H9 (cell line): ENCODE measurements at regions not wholly inside any gene's neighbourhood (a gene's known extent, or its start where the extent isn't known, plus 50 kb on each side); places are given as distances from the start of the nearest gene placed in this dataset.

ENCODE experiments used
- DNase-seq: peaks from one replicate; pipeline ENCODE4 v3.0.0-alpha.2; 2017
- H2AFZ ChIP-seq: one replicate; pipeline ENCODE4 v1.6.1; 2013; ENCODE audit warnings: mild to moderate bottlenecking, low read length, control low read depth, moderate library complexity
- H2AK5ac ChIP-seq: 2 replicates; pipeline ENCODE4 v1.6.1; 2013; ENCODE audit warnings: low read length, control low read depth, mixed read lengths; ENCODE audit not compliant: insufficient read length
- H2BK120ac ChIP-seq: one replicate; pipeline ENCODE4 v1.6.1; 2013; ENCODE audit warnings: low read depth, mild to moderate bottlenecking, low read length, control low read depth, inconsistent platforms; ENCODE audit not compliant: poor library complexity, severe bottlenecking
- H2BK12ac ChIP-seq: 2 replicates; pipeline ENCODE4 v1.6.1; 2013; ENCODE audit warnings: low read length, control low read depth, mixed read lengths, low read depth; ENCODE audit not compliant: insufficient read length
- H2BK15ac ChIP-seq: 2 replicates; pipeline ENCODE4 v1.6.1; 2013; ENCODE audit warnings: low read depth, low read length, control low read depth
- H2BK20ac ChIP-seq: one replicate; pipeline ENCODE4 v1.6.1; 2013; ENCODE audit warnings: low read depth, mild to moderate bottlenecking, low read length, control low read depth, inconsistent platforms; ENCODE audit not compliant: poor library complexity, severe bottlenecking
- H2BK5ac ChIP-seq: 2 replicates; pipeline ENCODE4 v1.6.1; 2013; ENCODE audit warnings: low read length, control low read depth, mixed read lengths; ENCODE audit not compliant: insufficient read length
- H3K14ac ChIP-seq: 2 replicates; pipeline ENCODE4 v1.6.1; 2013; ENCODE audit warnings: low read length, control low read depth; ENCODE audit not compliant: insufficient read depth
- H3K18ac ChIP-seq: 2 replicates; pipeline ENCODE4 v1.6.1; 2013; ENCODE audit warnings: low read depth, mild to moderate bottlenecking, mixed read lengths, low read length, control low read depth; ENCODE audit not compliant: insufficient read length
- H3K23ac ChIP-seq: 2 replicates; pipeline ENCODE4 v1.6.1; 2013; ENCODE audit warnings: low read length, control low read depth, mixed read lengths, low read depth; ENCODE audit not compliant: insufficient read length
- H3K23me2 ChIP-seq: 2 replicates; pipeline ENCODE4 v1.6.1; 2013; ENCODE audit warnings: low read depth, mild to moderate bottlenecking, mixed read lengths, low read length, control low read depth; ENCODE audit not compliant: insufficient read length, poor library complexity, severe bottlenecking
- H3K27ac ChIP-seq: 2 replicates; pipeline ENCODE4 v1.5.1; 2013; ENCODE audit warnings: low read length, control low read depth, mixed read lengths, low read depth; ENCODE audit not compliant: insufficient read length
- H3K27me3 ChIP-seq: 2 replicates; pipeline ENCODE4 v1.6.1; 2013; ENCODE audit warnings: low read length, control low read depth, inconsistent platforms; ENCODE audit not compliant: insufficient read depth
- H3K4ac ChIP-seq: 2 replicates; pipeline ENCODE4 v1.6.1; 2013; ENCODE audit warnings: low read depth, mild to moderate bottlenecking, control low read depth, inconsistent platforms, low read length, moderate library complexity
- H3K4me1 ChIP-seq: 2 replicates; pipeline ENCODE4 v1.6.1; 2013; ENCODE audit warnings: low read length, control low read depth, inconsistent platforms; ENCODE audit not compliant: insufficient read depth
- H3K4me2 ChIP-seq: 2 replicates; pipeline ENCODE4 v1.6.1; 2013; ENCODE audit warnings: low read length, control low read depth, mixed read lengths; ENCODE audit not compliant: insufficient read length, insufficient read depth
- H3K56ac ChIP-seq: 2 replicates; pipeline ENCODE4 v1.6.1; 2013; ENCODE audit warnings: low read depth, mild to moderate bottlenecking, mixed read lengths, low read length, control low read depth; ENCODE audit not compliant: insufficient read length
- H3K79me1 ChIP-seq: 2 replicates; pipeline ENCODE4 v1.6.1; 2013; ENCODE audit warnings: low read depth, mild to moderate bottlenecking, moderate library complexity, low read length, control low read depth, inconsistent platforms; ENCODE audit not compliant: insufficient read depth, poor library complexity, severe bottlenecking
- H3K79me2 ChIP-seq: 2 replicates; pipeline ENCODE4 v1.6.1; 2013; ENCODE audit warnings: low read length, control low read depth, inconsistent platforms; ENCODE audit not compliant: insufficient read depth
- H3K9ac ChIP-seq: 2 replicates; pipeline ENCODE4 v1.6.1; 2013; ENCODE audit warnings: low read length, control low read depth, mixed read lengths; ENCODE audit not compliant: insufficient read length; ENCODE audit errors: extremely low read depth
- H3K9me3 ChIP-seq: one replicate; pipeline ENCODE4 v1.6.1; 2013; ENCODE audit warnings: low read depth, low read length, inconsistent platforms; ENCODE audit not compliant: control insufficient read depth
- H3T11ph ChIP-seq: one replicate; pipeline ENCODE4 v1.6.1; 2013; ENCODE audit warnings: mild to moderate bottlenecking, low read length, control low read depth, inconsistent platforms
- H4K20me1 ChIP-seq: one replicate; pipeline ENCODE4 v1.6.1; 2013; ENCODE audit not compliant: control insufficient read depth, insufficient read length, insufficient read depth
- H4K5ac ChIP-seq: 2 replicates; pipeline ENCODE4 v1.6.1; 2013; ENCODE audit warnings: low read depth, mild to moderate bottlenecking, mixed read lengths, low read length, control low read depth; ENCODE audit not compliant: insufficient read length
- H4K8ac ChIP-seq: replicated peaks from 2 replicates; pipeline ENCODE4 v1.6.1; 2013; ENCODE audit warnings: low read length, control low read depth, mixed read lengths, low read depth; ENCODE audit not compliant: insufficient read length
- H4K91ac ChIP-seq: 2 replicates; pipeline ENCODE4 v1.6.1; 2013; ENCODE audit warnings: low read depth, mild to moderate bottlenecking, moderate library complexity, mixed read lengths, low read length, control low read depth; ENCODE audit not compliant: insufficient read length
- H3K27ac Mint-ChIP-seq, 3 experiments: 2 replicates in 2 of 3; 3 replicates in 1 of 3; pipeline ENCODE4 v1.8.0; 2020 to 2021; ENCODE audit warnings: mixed read lengths in 3 of 3, mild to moderate bottlenecking in 1 of 3, moderate library complexity in 1 of 3
- H3K27me3 Mint-ChIP-seq: 2 replicates; pipeline ENCODE4 v1.8.0; 2021; ENCODE audit warnings: low read depth, mild to moderate bottlenecking, moderate library complexity, mixed read lengths
- H3K36me3 Mint-ChIP-seq, 3 experiments: 2 replicates in 2 of 3; 3 replicates in 1 of 3; pipeline ENCODE4 v1.8.0; 2020 to 2021; ENCODE audit warnings: low read depth in 3 of 3, mixed read lengths in 3 of 3; ENCODE audit not compliant: insufficient read depth in 1 of 3
- H3K4me1 Mint-ChIP-seq, 2 experiments: 2 replicates each; pipeline ENCODE4 v1.8.0; 2020; ENCODE audit warnings: mixed read lengths in 2 of 2
- H3K4me3 Mint-ChIP-seq, 2 experiments: 2 replicates in 1 of 2; 3 replicates in 1 of 2; pipeline ENCODE4 v1.8.0; 2020 to 2021; ENCODE audit warnings: mild to moderate bottlenecking in 2 of 2, mixed read lengths in 2 of 2, moderate library complexity in 1 of 2
- H3K9me3 Mint-ChIP-seq, 2 experiments: 2 replicates in 1 of 2; 3 replicates in 1 of 2; pipeline ENCODE4 v1.8.0; 2020; ENCODE audit warnings: mild to moderate bottlenecking in 2 of 2, mixed read lengths in 2 of 2, moderate library complexity in 1 of 2
- CTCF ChIP-seq: fragments of 200-600 bp; sonication (generic); conservative IDR thresholded peaks from 3 replicates; pipeline ENCODE4 v1.8.0; 2021; ENCODE audit warnings: antibody characterized with exemption, mild to moderate bottlenecking
- WGBS: extraction: QIAGEN DNeasy Blood & Tissue Kit; methylation state at CpG from one replicate; pipeline ENCODE4 v1.1.7; 2013; ENCODE audit warnings: missing lambda C conversion rate, low lambda C conversion rate, mixed read lengths; ENCODE audit not compliant: insufficient read length; ENCODE audit errors: extremely low coverage; 5-methylcytosine and 5-hydroxymethylcytosine counted together

- WGBS, result no CpG with 5 or more reads among the region's 2 CpGs
- H3K4me2 ChIP-seq, result no peak overlapping the region
- no peaks in the 10 kb centered on the region for H3K4me1 ChIP-seq
- H3K79me2 ChIP-seq, result no peaks in the 10 kb centered on the region
- H4K91ac ChIP-seq, result no peak overlapping the region
- H3K23ac ChIP-seq, result no peak overlapping the region
- no peaks in the 10 kb centered on the region for H3K23me2 ChIP-seq
- no peaks in the 10 kb centered on the region for H3K9me3 Mint-ChIP-seq
- no peak overlapping the region for H4K8ac ChIP-seq
- no peak overlapping the region for H2BK12ac ChIP-seq
- H3T11ph ChIP-seq, result no peak overlapping the region
- H2AK5ac ChIP-seq, result no peak overlapping the region
- H3K4me3 Mint-ChIP-seq, result no peak overlapping the region
- no peak overlapping the region for H2AFZ ChIP-seq
- H3K14ac ChIP-seq, result no peak overlapping the region
- H4K20me1 ChIP-seq, result no peaks in the 10 kb centered on the region
- no peak overlapping the region for H2BK15ac ChIP-seq
- no peaks in the 10 kb centered on the region for H3K9me3 ChIP-seq
- no peaks in the 10 kb centered on the region for H3K27me3 ChIP-seq
- TF ChIP-seq CTCF, result no peak
- no peak overlapping the region for H3K18ac ChIP-seq
- no peak overlapping the region for H3K27ac Mint-ChIP-seq
- H3K4me1 Mint-ChIP-seq, result peaks cover 10 to 12% of the 10 kb centered on the region in 2 experiments
- H3K27me3 Mint-ChIP-seq, result peaks cover 3% of the 10 kb centered on the region
- H4K5ac ChIP-seq, result no peak overlapping the region
- H3K36me3 Mint-ChIP-seq, result no peaks in the 10 kb centered on the region
- DNase-seq, result no peak
- no peak overlapping the region for H2BK20ac ChIP-seq
- no peak overlapping the region for H3K4ac ChIP-seq
- no peak overlapping the region for H2BK5ac ChIP-seq
- no peaks in the 10 kb centered on the region for H3K79me1 ChIP-seq
- no peak overlapping the region for H3K56ac ChIP-seq
- H2BK120ac ChIP-seq, result no peak overlapping the region
- H3K27ac ChIP-seq, result no peak overlapping the region
- H3K9ac ChIP-seq, result no peak overlapping the region
These were observed 149.7 kb downstream of the ID4 start for GRCh38 chr6:19986691-19987438.
